CD4-positive, alpha-beta T cell (primary cell): ENCODE measurements at regions not wholly inside any gene's neighbourhood (a gene's known extent, or its start where the extent isn't known, plus 50 kb on each side); places are given as distances from the start of the nearest gene placed in this dataset.

Experiments
- ATAC-seq: fragments of 200-7000 bp; cut with Tn5 transposase; one replicate; pipeline ENCODE4 v1.10.0; 2022; ENCODE audit warnings: mild to moderate bottlenecking; ENCODE audit not compliant: poor library complexity
- CTCF ChIA-PET: fragments of 350-600 bp; sonication (Branson Sonifier 250); formaldehyde crosslinking; loops from one replicate; lab custom pipeline; 2021; ENCODE audit warnings: antibody characterized with exemption, inconsistent platforms; lab: Charles Lee
- POLR2A ChIA-PET: fragments of 350-600 bp; sonication (Branson Sonifier 250); formaldehyde crosslinking; loops from one replicate; lab custom pipeline; 2021; ENCODE audit warnings: antibody characterized with exemption, inconsistent platforms; lab: Charles Lee
- DNase-seq, 14 experiments: peaks; one replicate each; pipeline ENCODE4 v3.0.0-alpha.2; 2013 to 2020; ENCODE audit warnings: mixed read lengths in 2 of 14
- H3K27ac ChIP-seq, 2 donors: one replicate each; pipeline versions ENCODE4 v1.5.1 to v1.7.0; 2013; ENCODE audit warnings: low read length in 2 of 2, low read depth in 1 of 2, mild to moderate bottlenecking in 1 of 2
- H3K27me3 ChIP-seq, 2 experiments: 1 replicate in 1 of 2; 2 replicates in 1 of 2; pipeline versions ENCODE4 v1.6.1 to v1.7.0; 2013; ENCODE audit warnings: low read length in 2 of 2, control low read depth in 1 of 2, mild to moderate bottlenecking in 1 of 2, moderate library complexity in 1 of 2; ENCODE audit not compliant: insufficient read depth in 2 of 2, control insufficient read depth in 1 of 2
- H3K36me3 ChIP-seq: one replicate; pipeline ENCODE4 v1.6.1; 2013; ENCODE audit warnings: low read length, control low read depth; ENCODE audit not compliant: insufficient read depth
- H3K4me1 ChIP-seq: one replicate; pipeline ENCODE4 v1.6.1; 2013; ENCODE audit warnings: low read length, control low read depth; ENCODE audit not compliant: insufficient read depth
- H3K4me3 ChIP-seq: one replicate; pipeline ENCODE4 v1.5.1; 2013; ENCODE audit warnings: mild to moderate bottlenecking, low read length, moderate library complexity
- H3K9me3 ChIP-seq, 2 experiments: 1 replicate in 1 of 2; 2 replicates in 1 of 2; pipeline versions ENCODE4 v1.6.1 to v1.7.0; 2013; ENCODE audit warnings: low read length in 2 of 2, mild to moderate bottlenecking in 2 of 2, control low read depth in 1 of 2, moderate library complexity in 1 of 2; ENCODE audit not compliant: control insufficient read depth in 1 of 2, insufficient read depth in 1 of 2
- H3K27ac Mint-ChIP-seq: one replicate; pipeline ENCODE4 v1.8.0; 2020; ENCODE audit warnings: mixed read lengths
- H3K27me3 Mint-ChIP-seq: one replicate; pipeline ENCODE4 v1.8.0; 2021; ENCODE audit warnings: mixed read lengths
- H3K36me3 Mint-ChIP-seq: one replicate; pipeline ENCODE4 v1.8.0; 2021; ENCODE audit warnings: low read depth, mixed read lengths
- H3K4me1 Mint-ChIP-seq: one replicate; pipeline ENCODE4 v1.8.0; 2021; ENCODE audit warnings: low read depth, mixed read lengths
- H3K4me3 Mint-ChIP-seq: one replicate; pipeline ENCODE4 v1.8.0; 2020; ENCODE audit warnings: mild to moderate bottlenecking, mixed read lengths
- H3K9me3 Mint-ChIP-seq: one replicate; pipeline ENCODE4 v1.8.0; 2020; ENCODE audit warnings: mixed read lengths
- intact Hi-C, 2 experiments: fragments of 100-400 bp; cut with DNase I in 1 of 2; cut with micrococcal nuclease in 1 of 2; formaldehyde crosslinking; loops; one replicate each; pipeline versions ENCODE4 v1.15.1 to v1.9.0; 2023 to 2025; cut with DNase I, micrococcal nuclease
- TF ChIP-seq, protein P1 (sequence below): fragments of 200-600 bp; IDR thresholded peaks from one replicate; pipeline ENCODE4 v1.8.0; 2022; ENCODE audit warnings: antibody characterized with exemption, mild to moderate bottlenecking

DNA sequence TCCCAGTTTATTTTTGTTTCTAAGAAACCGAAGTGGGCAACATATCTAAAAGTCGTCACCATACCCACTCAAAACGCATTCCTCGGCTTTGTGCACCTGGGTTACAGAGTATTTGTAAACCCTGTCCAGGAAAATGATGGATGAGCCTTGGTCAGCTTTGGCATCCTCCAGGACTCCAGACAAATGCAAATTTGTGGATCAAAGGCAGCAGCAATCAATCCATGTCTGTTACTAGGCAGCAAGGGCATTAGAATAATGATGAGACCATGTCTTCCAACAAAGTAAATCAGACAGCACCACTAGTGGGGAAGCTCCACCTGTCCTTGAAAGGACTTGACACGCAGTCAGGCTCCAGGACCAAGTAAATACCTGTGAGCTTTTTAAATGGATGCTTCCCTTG lies 672.6 kb upstream of the GYPC start:
- Mint-ChIP-seq H3K9me3 (peaks cover 7% of the 10 kb centered on the region), H3K27ac (no peak overlapping the region), H3K36me3 (no peaks in the 10 kb centered on the region), H3K27me3 (no peaks in the 10 kb centered on the region), H3K4me1 (no peaks in the 10 kb centered on the region), H3K4me3 (no peak overlapping the region)
- POLR2A ChIA-PET, result no interaction called here
- Histone ChIP-seq H3K36me3 (no peaks in the 10 kb centered on the region), H3K27ac (no peak overlapping the region), H3K9me3 (peaks cover 0 to 4% of the 10 kb centered on the region in 2 experiments), H3K4me1 (no peaks in the 10 kb centered on the region), H3K4me3 (no peak overlapping the region), H3K27me3 (no peaks in the 10 kb centered on the region)
- TF ChIP-seq, protein P1, sequence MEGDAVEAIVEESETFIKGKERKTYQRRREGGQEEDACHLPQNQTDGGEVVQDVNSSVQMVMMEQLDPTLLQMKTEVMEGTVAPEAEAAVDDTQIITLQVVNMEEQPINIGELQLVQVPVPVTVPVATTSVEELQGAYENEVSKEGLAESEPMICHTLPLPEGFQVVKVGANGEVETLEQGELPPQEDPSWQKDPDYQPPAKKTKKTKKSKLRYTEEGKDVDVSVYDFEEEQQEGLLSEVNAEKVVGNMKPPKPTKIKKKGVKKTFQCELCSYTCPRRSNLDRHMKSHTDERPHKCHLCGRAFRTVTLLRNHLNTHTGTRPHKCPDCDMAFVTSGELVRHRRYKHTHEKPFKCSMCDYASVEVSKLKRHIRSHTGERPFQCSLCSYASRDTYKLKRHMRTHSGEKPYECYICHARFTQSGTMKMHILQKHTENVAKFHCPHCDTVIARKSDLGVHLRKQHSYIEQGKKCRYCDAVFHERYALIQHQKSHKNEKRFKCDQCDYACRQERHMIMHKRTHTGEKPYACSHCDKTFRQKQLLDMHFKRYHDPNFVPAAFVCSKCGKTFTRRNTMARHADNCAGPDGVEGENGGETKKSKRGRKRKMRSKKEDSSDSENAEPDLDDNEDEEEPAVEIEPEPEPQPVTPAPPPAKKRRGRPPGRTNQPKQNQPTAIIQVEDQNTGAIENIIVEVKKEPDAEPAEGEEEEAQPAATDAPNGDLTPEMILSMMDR, result no peak
- CTCF ChIA-PET, result no interaction called here
- intact Hi-C loops, result no loop called here
- ATAC-seq (no peak), DNase-seq (no peak)

DNA sequence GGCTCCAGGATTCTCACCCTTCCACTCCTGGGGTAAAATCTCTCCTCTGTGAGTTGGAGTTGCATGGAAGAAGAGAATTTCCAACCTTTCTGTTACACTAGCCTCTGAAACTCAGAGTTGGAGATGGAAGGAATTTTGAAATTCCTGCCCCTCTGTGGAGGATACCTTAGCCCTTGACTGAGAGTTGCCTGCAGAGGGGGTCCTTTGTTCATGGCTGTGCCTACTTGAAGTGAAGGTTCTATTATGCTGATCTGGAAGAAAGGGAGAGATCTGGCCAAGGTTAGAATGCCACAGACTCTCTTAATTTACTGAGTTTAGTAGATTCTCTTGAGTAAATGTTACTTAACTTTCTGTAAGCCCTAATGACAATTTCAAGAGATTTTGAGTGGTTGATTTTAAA lies 626.6 kb upstream of the GYPC start:
- Mint-ChIP-seq H3K9me3 (peaks cover 7% of the 10 kb centered on the region), H3K27me3 (no peaks in the 10 kb centered on the region), H3K27ac (no peak overlapping the region), H3K4me1 (no peaks in the 10 kb centered on the region), H3K4me3 (no peak overlapping the region), H3K36me3 (no peaks in the 10 kb centered on the region)
- DNase-seq (no peak), ATAC-seq (no peak)
- no peak overlapping the region for H3K27ac ChIP-seq
- ChIA-PET CTCF (no interaction called here), POLR2A (no interaction called here)
- intact Hi-C loops, result no loop called here
- no peak overlapping the region for H3K4me3 ChIP-seq
- H3K27me3 ChIP-seq, result no peaks in the 10 kb centered on the region
- H3K9me3 ChIP-seq, result peaks cover 0 to 4% of the 10 kb centered on the region in 2 experiments
- TF ChIP-seq, protein P1, result no peak
- H3K4me1 ChIP-seq, result no peaks in the 10 kb centered on the region
- no peaks in the 10 kb centered on the region for H3K36me3 ChIP-seq

DNA sequence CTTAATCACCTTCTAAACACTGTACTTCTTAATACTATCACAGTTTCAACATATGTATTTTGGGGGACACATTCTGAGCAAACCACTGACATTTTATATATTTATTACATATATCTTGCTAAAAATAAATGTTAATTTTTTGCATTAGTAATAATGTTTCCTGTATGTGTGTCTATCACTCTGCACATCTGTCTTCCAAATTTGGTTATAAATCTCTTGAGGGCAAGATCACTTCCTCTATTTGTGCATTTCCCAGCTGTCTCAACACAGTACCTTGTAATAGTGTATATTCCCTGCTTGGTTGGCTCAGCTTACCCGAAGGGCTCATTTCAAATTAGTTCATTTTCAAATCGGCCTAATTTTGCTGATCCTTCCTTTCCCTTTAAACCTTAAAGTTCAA lies 617.1 kb upstream of the GYPC start:
- H3K36me3 ChIP-seq, result no peaks in the 10 kb centered on the region
- Mint-ChIP-seq H3K36me3 (no peaks in the 10 kb centered on the region), H3K27me3 (no peaks in the 10 kb centered on the region), H3K27ac (no peak overlapping the region), H3K9me3 (no peaks in the 10 kb centered on the region), H3K4me1 (no peaks in the 10 kb centered on the region), H3K4me3 (no peak overlapping the region)
- DNase-seq (no peak), ATAC-seq (no peak)
- ChIA-PET POLR2A (no interaction called here), CTCF (no interaction called here)
- H3K27ac ChIP-seq, result no peak overlapping the region
- TF ChIP-seq, protein P1, result no peak
- H3K27me3 ChIP-seq, result no peaks in the 10 kb centered on the region
- no peaks in the 10 kb centered on the region for H3K4me1 ChIP-seq
- peaks cover 0 to 3% of the 10 kb centered on the region in 2 experiments for H3K9me3 ChIP-seq
- intact Hi-C loops, result no loop called here
- H3K4me3 ChIP-seq, result no peak overlapping the region
